IMR-90 (cell line): ENCODE measurements at regions not wholly inside any gene's neighbourhood (a gene's known extent, or its start where the extent isn't known, plus 50 kb on each side); places are given as distances from the start of the nearest gene placed in this dataset.

Experiments
- ATAC-seq: fragments of 200-7000 bp; cut with Tn5 transposase; 2 replicates; pipeline ENCODE4 v1.9.1; 2020; ENCODE audit warnings: low read depth, mild to moderate bottlenecking, moderate library complexity
- BruUV-seq: library from RNA; stranded (reverse); fragments of 400-500 nt; replicated peaks from 2 replicates; lab custom pipeline; 2021; lab: Mats Ljungman, UMichigan
- CTCF ChIA-PET: fragments of 300-600 bp; formaldehyde crosslinking; extraction: SDS; loops from one replicate; lab custom pipeline; 2021; ENCODE audit warnings: antibody characterized with exemption; lab: Yijun Ruan, JAX
- POLR2A ChIA-PET: fragments of 300-600 bp; sonication (Branson Sonifier 250); formaldehyde crosslinking; loops from one replicate; lab custom pipeline; 2022; ENCODE audit warnings: antibody characterized with exemption; ENCODE audit not compliant: unreplicated experiment; lab: Charles Lee
- DNase-seq: peaks from one replicate; pipeline ENCODE4 v3.0.0; 2013
- H2AFZ ChIP-seq: replicated peaks from 2 replicates; pipeline ENCODE3; 2013; ENCODE audit warnings: low read length, mild to moderate bottlenecking; ENCODE audit not compliant: poor library complexity
- H2AK5ac ChIP-seq: 2 replicates; pipeline ENCODE4 v1.6.1; 2013; ENCODE audit warnings: low read depth, low read length, inconsistent platforms
- H2AK9ac ChIP-seq: replicated peaks from 2 replicates; pipeline ENCODE3; 2013; ENCODE audit warnings: mild to moderate bottlenecking, low read depth, low read length, moderate library complexity; ENCODE audit not compliant: poor library complexity
- H2BK120ac ChIP-seq: 2 replicates; pipeline ENCODE4 v1.6.1; 2013; ENCODE audit warnings: low read depth, low read length, inconsistent platforms
- H2BK15ac ChIP-seq: 3 replicates; pipeline ENCODE4 v1.6.1; 2013; ENCODE audit warnings: low read depth, low read length, inconsistent platforms
- H2BK20ac ChIP-seq: 2 replicates; pipeline ENCODE4 v1.6.1; 2013; ENCODE audit warnings: low read depth, mild to moderate bottlenecking, inconsistent platforms, low read length, moderate library complexity
- H2BK5ac ChIP-seq: 2 replicates; pipeline ENCODE4 v1.6.1; 2013; ENCODE audit warnings: mild to moderate bottlenecking, low read depth, low read length, inconsistent platforms; ENCODE audit not compliant: poor library complexity, severe bottlenecking
- H3K14ac ChIP-seq: replicated peaks from 2 replicates; pipeline ENCODE4 v1.6.1; 2013; ENCODE audit warnings: low read depth, low read length, inconsistent platforms
- H3K18ac ChIP-seq: 2 replicates; pipeline ENCODE4 v1.6.1; 2013; ENCODE audit warnings: low read depth, low read length, control low read depth
- H3K23ac ChIP-seq: 2 replicates; pipeline ENCODE4 v1.6.1; 2013; ENCODE audit warnings: low read depth, low read length, inconsistent platforms
- H3K27ac ChIP-seq: 2 replicates; pipeline ENCODE4 v1.5.1; 2013; ENCODE audit warnings: mild to moderate bottlenecking, control low read depth, low read length; ENCODE audit not compliant: insufficient read depth
- H3K27me3 ChIP-seq: 2 replicates; pipeline ENCODE4 v1.6.1; 2013; ENCODE audit warnings: low read length; ENCODE audit not compliant: control insufficient read depth, insufficient read depth
- H3K36me3 ChIP-seq: 2 replicates; pipeline ENCODE4 v1.6.1; 2013; ENCODE audit warnings: low read length, mixed read lengths; ENCODE audit not compliant: control insufficient read depth, insufficient read depth
- H3K4ac ChIP-seq: 2 replicates; pipeline ENCODE4 v1.6.1; 2013; ENCODE audit warnings: low read depth, low read length, inconsistent platforms
- H3K4me1 ChIP-seq: 2 replicates; pipeline ENCODE4 v1.6.1; 2013; ENCODE audit warnings: low read length, mixed read lengths; ENCODE audit not compliant: control insufficient read depth, insufficient read depth
- H3K4me2 ChIP-seq: 2 replicates; pipeline ENCODE4 v1.6.1; 2013; ENCODE audit warnings: low read depth, mild to moderate bottlenecking, control low read depth, low read length, moderate library complexity
- H3K4me3 ChIP-seq: 2 replicates; pipeline ENCODE4 v1.5.1; 2013; ENCODE audit warnings: low read depth, mild to moderate bottlenecking, control low read depth, low read length, moderate library complexity; ENCODE audit not compliant: insufficient read depth
- H3K56ac ChIP-seq: 2 replicates; pipeline ENCODE4 v1.6.1; 2013; ENCODE audit warnings: low read length, inconsistent platforms; ENCODE audit not compliant: insufficient read depth; ENCODE audit errors: extremely low read depth
- H3K79me1 ChIP-seq, 2 experiments: 2 replicates each; pipeline ENCODE4 v1.6.1; 2013; ENCODE audit warnings: low read length in 2 of 2, inconsistent platforms in 1 of 2, low read depth in 1 of 2
- H3K9ac ChIP-seq: 2 replicates; pipeline ENCODE4 v1.6.1; 2013; ENCODE audit warnings: low read depth, low read length, control low read depth
- H3K9me1 ChIP-seq: 2 replicates; pipeline ENCODE4 v1.6.1; 2013; ENCODE audit warnings: low read length, inconsistent platforms; ENCODE audit not compliant: insufficient read depth
- H3K9me3 ChIP-seq: 2 replicates; pipeline ENCODE4 v1.6.1; 2013; ENCODE audit warnings: low read length; ENCODE audit not compliant: control insufficient read depth, insufficient read depth
- H4K20me1 ChIP-seq: 2 replicates; pipeline ENCODE4 v1.6.1; 2013; ENCODE audit warnings: low read length, inconsistent platforms; ENCODE audit not compliant: insufficient read depth
- H4K5ac ChIP-seq: 2 replicates; pipeline ENCODE4 v1.6.1; 2013; ENCODE audit warnings: mild to moderate bottlenecking, low read depth, low read length, control low read depth
- H4K8ac ChIP-seq, 2 experiments: 2 replicates each; pipeline ENCODE4 v1.6.1; 2013; ENCODE audit warnings: low read depth in 2 of 2, low read length in 2 of 2, control low read depth in 1 of 2, inconsistent platforms in 1 of 2
- H4K91ac ChIP-seq: 2 replicates; pipeline ENCODE4 v1.6.1; 2013; ENCODE audit warnings: low read depth, low read length, inconsistent platforms; ENCODE audit not compliant: insufficient read depth
- ELK1 ChIP-seq: fragments of 150-350 bp; IDR thresholded peaks from 2 replicates; pipeline ENCODE4 v1.6.1; 2016; ENCODE audit warnings: low read depth, mild to moderate bottlenecking, low read length, moderate library complexity, borderline replicate concordance
- RCOR1 ChIP-seq: IDR thresholded peaks from 2 replicates; pipeline ENCODE4 v1.6.1; 2012; ENCODE audit warnings: mild to moderate bottlenecking, low read length, improper control_type of control experiment; ENCODE audit not compliant: insufficient replicate concordance
- SMC3 ChIP-seq: fragments of 150-350 bp; IDR thresholded peaks from 2 replicates; pipeline ENCODE4 v1.6.1; 2016; ENCODE audit warnings: low read depth, mild to moderate bottlenecking, antibody characterized with exemption, low read length, moderate library complexity
- WGBS, 2 experiments: methylation state at CpG; one replicate each; pipeline versions ENCODE4 v1.1.5 to v1.1.7; 2013; ENCODE audit warnings: missing lambda C conversion rate in 2 of 2; ENCODE audit not compliant: insufficient read length in 1 of 2; ENCODE audit errors: extremely low coverage in 2 of 2; 5-methylcytosine and 5-hydroxymethylcytosine counted together
- dilution Hi-C: fragments of 300-500 bp; cut with HindIII; formaldehyde crosslinking; loops from one replicate; pipeline ENCODE4 v1.14.3; 2018; ENCODE audit warnings: low sequenced_read_pairs; ENCODE audit not compliant: unreplicated experiment
- in situ Hi-C: fragments of 300-500 bp; cut with MboI; formaldehyde crosslinking; loops from 3 replicates; pipeline ENCODE4 v1.14.3; 2019; ENCODE audit warnings: low sequenced_read_pairs, inconsistent platforms, mixed read lengths
- intact Hi-C: fragments of 100-400 bp; cut with micrococcal nuclease; formaldehyde crosslinking; loops from 2 replicates; pipeline ENCODE4 v1.10.0; 2022

- in situ Hi-C loops, result no loop called here
These were observed 125.0 kb downstream of the FAT3 start for GRCh38 chr11:92349486-92350156.

More at GRCh38 chr11:92349486-92350156, 125.0 kb downstream of the FAT3 start:
- Histone ChIP-seq H2AK5ac (no peak overlapping the region), H3K9me3 (no peaks in the 10 kb centered on the region), H2BK5ac (no peak overlapping the region), H2AFZ (no peak overlapping the region), H3K4ac (no peak overlapping the region), H4K8ac (no peak overlapping the region), H3K23ac (no peak overlapping the region), H3K36me3 (no peaks in the 10 kb centered on the region), H4K91ac (no peak overlapping the region), H3K79me1 (no peaks in the 10 kb centered on the region), H2BK20ac (no peak overlapping the region), H4K20me1 (no peaks in the 10 kb centered on the region), H2BK120ac (no peak overlapping the region), H2AK9ac (no peak overlapping the region), H3K18ac (no peak overlapping the region), H3K27me3 (no peaks in the 10 kb centered on the region), H3K56ac (no peak overlapping the region), H4K5ac (no peak overlapping the region), H2BK15ac (no peak overlapping the region), H3K4me1 (no peaks in the 10 kb centered on the region), H3K4me2 (no peak overlapping the region), H3K4me3 (no peak overlapping the region), H3K9me1 (no peaks in the 10 kb centered on the region), H3K27ac (no peak overlapping the region), H3K14ac (no peak overlapping the region), H3K9ac (no peak overlapping the region)
- no TSS peak for BruUV-seq
- ATAC-seq, result no peak
- POLR2A ChIA-PET, result no interaction called here
- intact Hi-C loops (no loop called here), dilution Hi-C loops (no loop called here)
- CTCF ChIA-PET, result no interaction called here
- TF ChIP-seq RCOR1 (no peak), ELK1 (no peak), SMC3 (no peak)
- DNase-seq, result no peak
- 60% methylated on average over 1 of the region's 4 CpGs; no CpG with 5 or more reads in 1 of the 2 experiments for WGBS, 2 experiments
